GM23338 (cell line): ENCODE measurements at regions not wholly inside any gene's neighbourhood (a gene's known extent, or its start where the extent isn't known, plus 50 kb on each side); places are given as distances from the start of the nearest gene placed in this dataset.

ENCODE experiments used
- CREB1 ChIP-seq: fragments of 250-450 bp; sonication (Bioruptor Pico); IDR thresholded peaks from 2 replicates; pipeline ENCODE4 v1.5.0; 2020; ENCODE audit warnings: low read depth, mild to moderate bottlenecking, moderate library complexity
- NANOG ChIP-seq: IDR thresholded peaks from 2 replicates; pipeline ENCODE4 v1.6.1; 2016; ENCODE audit warnings: antibody characterized with exemption, borderline replicate concordance
- REST ChIP-seq: IDR thresholded peaks from one replicate; pipeline ENCODE4 v1.6.1; 2018; ENCODE audit warnings: antibody characterized with exemption; ENCODE audit not compliant: unreplicated experiment
- STAT1 ChIP-seq: IDR thresholded peaks from one replicate; pipeline ENCODE4 v1.6.1; 2016; ENCODE audit warnings: antibody characterized with exemption; ENCODE audit not compliant: unreplicated experiment
- ZNF114 ChIP-seq: fragments of 250-450 bp; sonication (Bioruptor Pico); IDR thresholded peaks from 2 replicates; pipeline ENCODE4 v1.5.0; 2020; ENCODE audit warnings: mild to moderate bottlenecking, moderate library complexity
- ZNF331 ChIP-seq: fragments of 250-450 bp; sonication (Bioruptor Pico); IDR thresholded peaks from 2 replicates; pipeline ENCODE4 v1.5.0; 2020; ENCODE audit warnings: low read depth, mild to moderate bottlenecking, moderate library complexity
- ZNF462 ChIP-seq: fragments of 250-450 bp; sonication (Bioruptor Pico); IDR thresholded peaks from 2 replicates; pipeline ENCODE4 v1.5.0; 2020; ENCODE audit warnings: mild to moderate bottlenecking, moderate library complexity

- TF ChIP-seq ZNF462 (CRISPR knock-in tag), result no peak
- no peak for TF ChIP-seq NANOG
- no peak for TF ChIP-seq CREB1
- no peak for TF ChIP-seq REST
- TF ChIP-seq ZNF114, result no peak
- no peak for TF ChIP-seq STAT1
- TF ChIP-seq ZNF331 (CRISPR knock-in tag), result no peak
These were observed 80.6 kb upstream of the HS6ST1 start (continued) for GRCh38 chr2:128399256-128399655.
